ENCODE measurements at regions not wholly inside any gene's neighbourhood (a gene's known extent, or its start where the extent isn't known, plus 50 kb on each side); places are given as distances from the start of the nearest gene placed in this dataset.

DNA sequence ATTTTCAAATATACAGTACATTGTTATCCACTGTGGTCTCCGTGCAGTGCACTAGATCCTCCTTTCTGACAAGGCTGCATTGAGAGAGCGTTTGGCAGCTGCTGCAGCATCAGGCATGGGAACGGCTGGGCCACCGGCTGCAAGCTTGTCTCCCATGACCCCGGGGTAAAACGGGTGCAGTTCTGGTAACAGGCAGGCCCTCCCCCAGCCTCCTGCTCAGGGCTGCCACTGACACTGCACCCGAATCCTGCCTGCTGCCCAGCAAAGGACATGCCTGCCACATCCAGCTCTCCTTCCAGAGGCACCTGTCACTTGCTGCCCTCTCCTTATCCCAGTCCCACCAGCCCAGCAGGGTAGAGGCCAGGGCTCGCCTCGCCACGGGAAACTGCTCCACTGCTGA, 124.5 kb upstream of the TMEM45B start:
- TF ChIP-seq, protein P1, sequence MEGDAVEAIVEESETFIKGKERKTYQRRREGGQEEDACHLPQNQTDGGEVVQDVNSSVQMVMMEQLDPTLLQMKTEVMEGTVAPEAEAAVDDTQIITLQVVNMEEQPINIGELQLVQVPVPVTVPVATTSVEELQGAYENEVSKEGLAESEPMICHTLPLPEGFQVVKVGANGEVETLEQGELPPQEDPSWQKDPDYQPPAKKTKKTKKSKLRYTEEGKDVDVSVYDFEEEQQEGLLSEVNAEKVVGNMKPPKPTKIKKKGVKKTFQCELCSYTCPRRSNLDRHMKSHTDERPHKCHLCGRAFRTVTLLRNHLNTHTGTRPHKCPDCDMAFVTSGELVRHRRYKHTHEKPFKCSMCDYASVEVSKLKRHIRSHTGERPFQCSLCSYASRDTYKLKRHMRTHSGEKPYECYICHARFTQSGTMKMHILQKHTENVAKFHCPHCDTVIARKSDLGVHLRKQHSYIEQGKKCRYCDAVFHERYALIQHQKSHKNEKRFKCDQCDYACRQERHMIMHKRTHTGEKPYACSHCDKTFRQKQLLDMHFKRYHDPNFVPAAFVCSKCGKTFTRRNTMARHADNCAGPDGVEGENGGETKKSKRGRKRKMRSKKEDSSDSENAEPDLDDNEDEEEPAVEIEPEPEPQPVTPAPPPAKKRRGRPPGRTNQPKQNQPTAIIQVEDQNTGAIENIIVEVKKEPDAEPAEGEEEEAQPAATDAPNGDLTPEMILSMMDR (IDR thresholded peaks at IDR 0.05; ENCODE audit: insufficient read depth, low read length, poor library complexity, severe bottlenecking): no peak
- no peak for DNase-seq (ENCODE audit: low read depth)
- Histone ChIP-seq H3K27me3 (ENCODE audit: control insufficient read depth, insufficient read depth, low read length) (peaks cover 4% of the 10 kb centered on the region), H3K36me3 (ENCODE audit: control insufficient read depth, insufficient read depth, low read length) (no peaks in the 10 kb centered on the region), H3K4me3 (ENCODE audit: low read depth, low read length) (no peak overlapping the region)

- TF ChIP-seq, protein P1 (IDR thresholded peaks at IDR 0.05; ENCODE audit: insufficient read depth, low read length, poor library complexity, severe bottlenecking): peak; percentile 22
- H3K36me3 ChIP-seq (ENCODE audit: control insufficient read depth, insufficient read depth, low read length): no peaks in the 10 kb centered on the region
- peaks cover 7% of the 10 kb centered on the region for H3K27me3 ChIP-seq (ENCODE audit: control insufficient read depth, insufficient read depth, low read length)
- DNase-seq (ENCODE audit: low read depth): no peak
- no peak overlapping the region for H3K4me3 ChIP-seq (ENCODE audit: low read depth, low read length)
Measured at GRCh38 chr11:129694538-129694937, 121.1 kb upstream of the TMEM45B start.

DNA sequence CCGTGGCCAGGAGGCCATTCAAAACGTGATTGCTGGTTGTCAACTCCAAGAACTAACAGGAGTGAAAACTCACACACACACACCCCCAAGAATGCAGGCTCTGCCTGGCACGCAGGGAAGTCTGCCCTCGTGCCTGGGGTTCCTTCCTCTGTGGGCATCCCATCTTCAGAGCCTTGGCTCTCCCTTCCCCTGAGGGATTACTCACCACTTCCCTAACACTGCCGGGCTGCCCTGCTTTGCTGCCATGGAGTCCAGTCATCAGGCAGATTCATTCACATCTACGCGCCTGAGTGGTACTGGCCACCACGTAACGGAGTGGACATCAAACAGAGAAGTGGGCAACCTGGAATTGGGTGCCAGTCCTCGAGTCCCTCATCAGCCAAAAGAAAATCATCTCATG, 120.7 kb upstream of the TMEM45B start:
- TF ChIP-seq, protein P1 (IDR thresholded peaks at IDR 0.05; ENCODE audit: insufficient read depth, low read length, poor library complexity, severe bottlenecking): no peak
- peaks cover 7% of the 10 kb centered on the region for H3K27me3 ChIP-seq (ENCODE audit: control insufficient read depth, insufficient read depth, low read length)
- H3K36me3 ChIP-seq (ENCODE audit: control insufficient read depth, insufficient read depth, low read length): no peaks in the 10 kb centered on the region
- H3K4me3 ChIP-seq (ENCODE audit: low read depth, low read length): no peak overlapping the region
- DNase-seq (ENCODE audit: low read depth): no peak

DNA sequence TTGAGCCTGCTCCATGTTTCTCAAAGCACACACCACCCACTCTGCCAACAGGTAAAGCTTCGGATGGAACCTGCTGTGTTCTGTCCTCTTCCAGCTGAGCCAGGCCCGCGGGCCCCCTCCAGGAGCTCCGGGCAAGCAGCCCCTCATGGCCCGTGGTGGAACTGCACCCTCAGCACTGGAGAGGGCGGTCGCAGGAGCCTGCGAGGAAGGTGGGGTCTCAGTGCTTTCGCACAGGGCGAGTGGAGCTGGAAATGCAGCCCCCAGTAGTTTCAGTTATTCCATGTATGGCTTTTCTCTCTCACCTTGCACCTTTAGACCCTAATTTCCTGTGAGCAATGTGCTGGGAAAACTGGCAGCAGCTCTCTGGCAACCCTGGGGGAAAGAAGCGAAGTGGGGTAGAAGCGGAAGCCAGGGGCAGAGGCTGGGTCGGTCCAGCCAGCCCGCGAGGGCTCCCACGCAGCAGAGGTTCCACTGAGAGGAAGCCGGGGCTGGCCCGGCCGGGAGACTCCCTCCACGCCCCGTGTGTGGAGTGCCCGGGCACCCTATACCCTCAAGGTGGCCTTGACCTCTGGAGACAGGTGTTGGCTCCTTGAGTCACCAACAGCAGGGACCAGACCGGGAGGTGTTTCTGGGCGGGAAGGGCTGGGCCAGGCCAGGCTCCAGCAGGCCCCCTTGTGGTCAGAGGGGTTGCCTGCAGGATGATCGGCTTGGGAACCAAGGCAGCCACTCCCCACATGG, 119.9 kb upstream of the TMEM45B start:
- Histone ChIP-seq H3K27me3 (ENCODE audit: control insufficient read depth, insufficient read depth, low read length) (peaks cover 7% of the 10 kb centered on the region), H3K36me3 (ENCODE audit: control insufficient read depth, insufficient read depth, low read length) (no peaks in the 10 kb centered on the region), H3K4me3 (ENCODE audit: low read depth, low read length) (peak overlapping the region; percentile 1)
- DNase-seq (ENCODE audit: low read depth): no peak
- TF ChIP-seq, protein P1 (IDR thresholded peaks at IDR 0.05; ENCODE audit: insufficient read depth, low read length, poor library complexity, severe bottlenecking): peak; percentile 82

DNA sequence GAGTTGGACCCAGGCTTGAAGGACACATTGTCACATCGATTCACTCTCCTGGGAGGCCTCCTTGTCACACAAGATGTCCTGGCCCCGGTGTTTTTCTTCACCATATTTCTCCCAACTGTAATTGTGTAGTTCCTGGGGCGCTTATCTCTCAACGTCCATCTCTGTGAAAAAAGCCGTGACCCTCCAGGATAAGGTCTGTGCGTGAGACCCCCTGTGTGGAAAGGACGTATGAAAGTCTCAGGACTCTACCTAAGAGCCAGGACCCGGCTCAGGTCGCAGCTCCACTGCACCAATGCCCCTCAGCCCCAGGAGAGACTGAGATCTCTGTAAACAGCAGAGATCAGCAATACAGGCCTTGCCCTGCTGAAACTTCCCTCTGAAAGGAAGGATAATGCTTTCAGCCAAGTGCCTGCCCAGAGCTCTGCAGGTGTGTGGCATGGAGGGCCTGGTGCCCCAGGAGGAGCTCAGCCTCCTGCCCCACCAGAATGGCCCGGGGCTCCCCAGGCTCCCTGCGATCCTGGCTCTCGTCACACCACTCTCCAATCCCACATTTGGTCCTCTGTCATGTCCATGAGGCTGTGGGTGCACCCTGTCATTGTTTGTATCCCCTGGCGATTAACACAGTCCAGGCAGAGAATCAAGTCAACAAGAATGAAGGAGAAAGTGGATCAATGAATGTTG, 119.2 kb upstream of the TMEM45B start:
- no peak for DNase-seq (ENCODE audit: low read depth)
- no peak overlapping the region for H3K4me3 ChIP-seq (ENCODE audit: low read depth, low read length)
- peaks cover 5% of the 10 kb centered on the region for H3K27me3 ChIP-seq (ENCODE audit: control insufficient read depth, insufficient read depth, low read length)
- no peaks in the 10 kb centered on the region for H3K36me3 ChIP-seq (ENCODE audit: control insufficient read depth, insufficient read depth, low read length)
- TF ChIP-seq, protein P1 (IDR thresholded peaks at IDR 0.05; ENCODE audit: insufficient read depth, low read length, poor library complexity, severe bottlenecking): no peak

All from kidney epithelial cell (primary cell).